ENCODE measurements at regions not wholly inside any gene's neighbourhood (a gene's known extent, or its start where the extent isn't known, plus 50 kb on each side); places are given as distances from the start of the nearest gene placed in this dataset.

- TF ChIP-seq EZH2 (IDR thresholded peaks at IDR 0.05; ENCODE audit: low read depth, low read length, severe bottlenecking): no peak
- no peak for TF ChIP-seq GABPA (IDR thresholded peaks at IDR 0.05; ENCODE audit: borderline replicate concordance, insufficient read depth, low read length)
- TF ChIP-seq HDAC6 (IDR thresholded peaks at IDR 0.05; ENCODE audit: low read depth, low read length): no peak
- TF ChIP-seq EP300 (IDR thresholded peaks at IDR 0.05; ENCODE audit: borderline replicate concordance in 1 of 2, low read depth in 2 of 2, low read length in 2 of 2): no peak
- TF ChIP-seq CTCF (IDR thresholded peaks at IDR 0.05; ENCODE audit: control extremely low read depth in 1 of 3, insufficient read depth in 1 of 3, low read depth in 1 of 3, low read length in 3 of 3): no peak
- no peak for TF ChIP-seq POLR2A (IDR thresholded peaks at IDR 0.05; ENCODE audit: control extremely low read depth in 1 of 2, low read depth in 2 of 2, low read length in 2 of 2)
- TF ChIP-seq TAF1 (IDR thresholded peaks at IDR 0.05; ENCODE audit: low read depth, low read length): no peak
- no peak for TF ChIP-seq TCF12 (IDR thresholded peaks at IDR 0.05; ENCODE audit: low read depth, low read length)
- TF ChIP-seq BACH1 (IDR thresholded peaks at IDR 0.05; ENCODE audit: low read length): no peak
- TF ChIP-seq TEAD4 (IDR thresholded peaks at IDR 0.05; ENCODE audit: low read depth, low read length): no peak
- TF ChIP-seq SP1 (IDR thresholded peaks at IDR 0.05; ENCODE audit: low read depth, low read length): no peak
These were observed 166.7 kb downstream of the LACC1 start for GRCh38 chr13:44046428-44046827.
